Peyer's patch (tissue), 4 donors: ENCODE measurements at regions not wholly inside any gene's neighbourhood (a gene's known extent, or its start where the extent isn't known, plus 50 kb on each side); places are given as distances from the start of the nearest gene placed in this dataset.

ENCODE experiments used
- POLR2A ChIP-seq, 2 donors: fragments of 450-650 bp; IDR thresholded peaks; one replicate each; pipeline ENCODE4 v1.5.1; 2017; ENCODE audit warnings: antibody characterized with exemption in 2 of 2, mild to moderate bottlenecking in 2 of 2, moderate library complexity in 2 of 2
- TF ChIP-seq, protein P1 (sequence below), 6 experiments: fragments of 450-650 bp in 4 of 6; fragments of 200-600 bp in 2 of 6; sonication (generic) in 1 of 6; IDR thresholded peaks; one replicate each; pipeline ENCODE4 v1.5.1; 2017 to 2019; ENCODE audit warnings: antibody characterized with exemption in 6 of 6, mild to moderate bottlenecking in 3 of 6, moderate library complexity in 1 of 6

DNA sequence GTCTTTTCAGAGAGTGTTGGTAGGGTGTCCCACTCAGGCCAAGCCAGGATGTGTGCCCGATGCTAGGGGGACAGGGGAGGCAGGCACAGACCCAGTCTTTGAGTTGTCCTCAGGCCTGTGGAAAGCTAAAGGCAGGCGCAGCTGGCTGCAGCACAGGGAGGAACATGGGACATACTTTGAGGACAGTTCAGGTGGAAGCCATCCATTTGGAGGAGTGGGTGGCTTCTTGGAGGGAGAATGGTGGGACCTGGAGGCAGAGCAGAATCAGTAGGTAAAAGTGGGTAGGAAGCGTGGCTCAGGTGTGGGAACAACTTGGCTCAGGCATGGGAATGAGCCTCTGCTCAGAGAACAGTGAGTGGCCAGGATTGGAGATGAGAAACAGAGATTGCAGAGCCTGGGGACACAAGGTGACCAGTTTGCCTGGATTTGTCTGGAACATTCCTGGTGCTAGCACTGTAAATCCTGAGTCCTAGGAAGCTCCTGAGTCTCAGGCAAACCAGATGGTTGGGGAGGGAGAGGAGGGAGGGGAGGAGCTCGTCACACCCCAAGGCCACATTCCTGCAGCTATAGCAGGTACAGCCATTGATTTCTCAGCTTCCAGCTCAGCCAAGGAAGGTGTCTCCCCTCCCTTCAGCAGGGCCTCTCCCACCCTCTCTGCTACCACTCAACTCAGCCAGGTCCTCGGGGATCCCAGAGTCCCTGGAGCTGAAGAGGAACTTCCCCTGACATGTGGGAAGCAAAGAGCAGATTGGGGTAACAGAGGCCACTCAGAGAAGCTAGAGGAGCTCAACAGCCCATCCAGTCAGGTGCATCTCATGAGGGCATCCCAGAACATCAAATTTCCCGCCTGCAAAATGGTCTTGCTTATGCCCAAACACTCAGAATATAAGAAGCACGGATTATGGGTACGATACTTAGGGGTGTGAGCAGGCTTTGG, 65.2 kb upstream of the TINAGL1 start:
- no peak for TF ChIP-seq POLR2A (IDR thresholded peaks at IDR 0.05)
- TF ChIP-seq, protein P1, sequence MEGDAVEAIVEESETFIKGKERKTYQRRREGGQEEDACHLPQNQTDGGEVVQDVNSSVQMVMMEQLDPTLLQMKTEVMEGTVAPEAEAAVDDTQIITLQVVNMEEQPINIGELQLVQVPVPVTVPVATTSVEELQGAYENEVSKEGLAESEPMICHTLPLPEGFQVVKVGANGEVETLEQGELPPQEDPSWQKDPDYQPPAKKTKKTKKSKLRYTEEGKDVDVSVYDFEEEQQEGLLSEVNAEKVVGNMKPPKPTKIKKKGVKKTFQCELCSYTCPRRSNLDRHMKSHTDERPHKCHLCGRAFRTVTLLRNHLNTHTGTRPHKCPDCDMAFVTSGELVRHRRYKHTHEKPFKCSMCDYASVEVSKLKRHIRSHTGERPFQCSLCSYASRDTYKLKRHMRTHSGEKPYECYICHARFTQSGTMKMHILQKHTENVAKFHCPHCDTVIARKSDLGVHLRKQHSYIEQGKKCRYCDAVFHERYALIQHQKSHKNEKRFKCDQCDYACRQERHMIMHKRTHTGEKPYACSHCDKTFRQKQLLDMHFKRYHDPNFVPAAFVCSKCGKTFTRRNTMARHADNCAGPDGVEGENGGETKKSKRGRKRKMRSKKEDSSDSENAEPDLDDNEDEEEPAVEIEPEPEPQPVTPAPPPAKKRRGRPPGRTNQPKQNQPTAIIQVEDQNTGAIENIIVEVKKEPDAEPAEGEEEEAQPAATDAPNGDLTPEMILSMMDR (IDR thresholded peaks at IDR 0.05) = no peak
